Natural killer cell (primary cell): ENCODE measurements at regions not wholly inside any gene's neighbourhood (a gene's known extent, or its start where the extent isn't known, plus 50 kb on each side); places are given as distances from the start of the nearest gene placed in this dataset.

ENCODE experiments used
- ATAC-seq, 3 donors: fragments of 150-1000 bp in 2 of 3; fragments of 200-7000 bp in 1 of 3; cut with Tn5 transposase; 1 replicate in 1 of 3; 2 replicates in 2 of 3; pipeline ENCODE4 v1.10.0; 2021; ENCODE audit warnings: mild to moderate bottlenecking in 2 of 3, moderate library complexity in 2 of 3
- DNase-seq, 2 donors: peaks; one replicate each; pipeline versions ENCODE4 v3.0.0 to v3.0.0-alpha.2; 2013 to 2021; ENCODE audit warnings: mixed read lengths in 1 of 2
- H3K27ac ChIP-seq: one replicate; pipeline ENCODE4 v1.5.1; 2013; ENCODE audit warnings: mild to moderate bottlenecking, low read length
- H3K27me3 ChIP-seq: one replicate; pipeline ENCODE4 v1.6.1; 2013; ENCODE audit warnings: low read length; ENCODE audit not compliant: control insufficient read depth, insufficient read depth
- H3K36me3 ChIP-seq: one replicate; pipeline ENCODE4 v1.6.1; 2013; ENCODE audit warnings: low read length; ENCODE audit not compliant: control insufficient read depth, insufficient read depth
- H3K4me1 ChIP-seq: one replicate; pipeline ENCODE4 v1.6.1; 2013; ENCODE audit warnings: low read length; ENCODE audit not compliant: control insufficient read depth, insufficient read depth
- H3K4me3 ChIP-seq: one replicate; pipeline ENCODE4 v1.5.1; 2013; ENCODE audit warnings: low read length
- H3K9me3 ChIP-seq: one replicate; pipeline ENCODE4 v1.6.1; 2013; ENCODE audit warnings: low read length; ENCODE audit not compliant: control insufficient read depth, insufficient read depth
- H3K27ac Mint-ChIP-seq, 2 donors: one replicate each; pipeline ENCODE4 v1.8.0; 2022; ENCODE audit warnings: mild to moderate bottlenecking in 2 of 2, mixed read lengths in 2 of 2, moderate library complexity in 1 of 2
- H3K27me3 Mint-ChIP-seq, 2 donors: one replicate each; pipeline ENCODE4 v1.8.0; 2022; ENCODE audit warnings: low read depth in 2 of 2, mixed read lengths in 2 of 2
- H3K36me3 Mint-ChIP-seq: one replicate; pipeline ENCODE4 v1.8.0; 2022; ENCODE audit warnings: mixed read lengths
- H3K4me1 Mint-ChIP-seq, 2 donors: one replicate each; pipeline ENCODE4 v1.8.0; 2022; ENCODE audit warnings: mixed read lengths in 2 of 2
- H3K4me3 Mint-ChIP-seq: one replicate; pipeline ENCODE4 v1.8.0; 2022; ENCODE audit warnings: mild to moderate bottlenecking, moderate library complexity, mixed read lengths
- H3K9me3 Mint-ChIP-seq, 2 donors: one replicate each; pipeline ENCODE4 v1.8.0; 2022; ENCODE audit warnings: mixed read lengths in 2 of 2
- CTCF ChIP-seq: fragments of 200-600 bp; IDR thresholded peaks from one replicate; pipeline ENCODE4 v1.8.0; 2022; ENCODE audit warnings: antibody characterized with exemption
- WGBS: methylation state at CpG from one replicate; pipeline ENCODE4 v1.1.7; 2013; ENCODE audit warnings: missing lambda C conversion rate; ENCODE audit not compliant: insufficient coverage; 5-methylcytosine and 5-hydroxymethylcytosine counted together
- intact Hi-C: fragments of 100-400 bp; cut with micrococcal nuclease; formaldehyde crosslinking; loops from one replicate; pipeline ENCODE4 v1.14.2; 2022

- DNase-seq = no peak
- H3K27ac ChIP-seq = no peak overlapping the region
- ATAC-seq = no peak
- H3K9me3 Mint-ChIP-seq = no peaks in the 10 kb centered on the region
- H3K27ac Mint-ChIP-seq = no peak overlapping the region
- H3K4me1 Mint-ChIP-seq = no peaks in the 10 kb centered on the region
- 93% methylated on average over 3 of the region's 3 CpGs for WGBS
- H3K36me3 ChIP-seq = no peaks in the 10 kb centered on the region
- H3K4me3 Mint-ChIP-seq = no peak overlapping the region
- H3K36me3 Mint-ChIP-seq = no peaks in the 10 kb centered on the region
- no peak for TF ChIP-seq CTCF
- H3K4me1 ChIP-seq = no peaks in the 10 kb centered on the region
- H3K9me3 ChIP-seq = no peaks in the 10 kb centered on the region
- H3K27me3 Mint-ChIP-seq = peaks cover 14 to 19% of the 10 kb centered on the region in 2 donors
- H3K4me3 ChIP-seq = no peak overlapping the region
- no peaks in the 10 kb centered on the region for H3K27me3 ChIP-seq
- intact Hi-C loops = no loop called here
Measured at GRCh38 chr2:128742467-128742866, 423.8 kb upstream of the HS6ST1 start.

- no peak for TF ChIP-seq CTCF
- no peak for ATAC-seq
Measured at GRCh38 chr2:128745946-128746345, 427.3 kb upstream of the HS6ST1 start.

GRCh38 chr2:128746356-128746755, 427.7 kb upstream of the HS6ST1 start:
- no peak for ATAC-seq
- peaks cover 8 to 19% of the 10 kb centered on the region in 2 donors for H3K27me3 Mint-ChIP-seq

More at GRCh38 chr2:128745946-128746345, 427.3 kb upstream of the HS6ST1 start:
- Mint-ChIP-seq H3K27ac (no peak overlapping the region), H3K4me1 (no peaks in the 10 kb centered on the region), H3K36me3 (no peaks in the 10 kb centered on the region), H3K4me3 (no peak overlapping the region), H3K27me3 (peaks cover 8 to 19% of the 10 kb centered on the region in 2 donors), H3K9me3 (no peaks in the 10 kb centered on the region)
- no peaks in the 10 kb centered on the region for H3K9me3 ChIP-seq
- no peak for DNase-seq
- no peak overlapping the region for H3K4me3 ChIP-seq
- no peaks in the 10 kb centered on the region for H3K27me3 ChIP-seq
- no peaks in the 10 kb centered on the region for H3K36me3 ChIP-seq
- no peaks in the 10 kb centered on the region for H3K4me1 ChIP-seq
- intact Hi-C loops = no loop called here
- H3K27ac ChIP-seq = no peak overlapping the region

More at GRCh38 chr2:128746356-128746755, 427.7 kb upstream of the HS6ST1 start:
- H3K4me1 Mint-ChIP-seq = no peaks in the 10 kb centered on the region
- Histone ChIP-seq H3K4me3 (no peak overlapping the region), H3K27me3 (no peaks in the 10 kb centered on the region), H3K36me3 (no peaks in the 10 kb centered on the region), H3K4me1 (no peaks in the 10 kb centered on the region), H3K27ac (no peak overlapping the region), H3K9me3 (no peaks in the 10 kb centered on the region)
- no peaks in the 10 kb centered on the region for H3K9me3 Mint-ChIP-seq
- no peak for TF ChIP-seq CTCF
- intact Hi-C loops = no loop called here
- H3K4me3 Mint-ChIP-seq = no peak overlapping the region
- DNase-seq = no peak
- 86% methylated on average over 5 of the region's 5 CpGs for WGBS
- H3K27ac Mint-ChIP-seq = no peak overlapping the region
- H3K36me3 Mint-ChIP-seq = no peaks in the 10 kb centered on the region
